ENCODE measurements at regions not wholly inside any gene's neighbourhood (a gene's known extent, or its start where the extent isn't known, plus 50 kb on each side); places are given as distances from the start of the nearest gene placed in this dataset.

DNA sequence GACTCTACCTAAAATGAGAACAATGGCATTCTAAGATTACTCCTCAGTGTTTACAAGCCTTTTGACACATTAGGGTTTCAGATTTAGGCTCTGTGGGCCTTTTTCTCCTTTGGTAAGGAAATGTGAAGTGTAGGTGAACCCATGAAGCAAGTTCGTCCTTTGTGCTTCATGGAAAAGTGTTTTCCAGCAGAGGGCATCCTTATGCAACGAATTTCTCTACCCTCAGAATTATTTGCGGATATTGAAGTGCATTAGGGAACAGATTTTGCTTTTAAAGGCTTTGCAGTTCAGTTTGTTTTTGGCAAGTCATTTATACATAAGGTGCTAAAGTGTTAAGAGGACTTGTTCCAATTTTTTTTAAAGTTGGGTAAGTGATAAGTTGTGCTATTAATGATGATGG is 55.7 kb upstream of the FERMT1 start:
- DNase-seq: no peak

- DNase-seq: no peak
Observed at GRCh38 chr20:6173481-6173880, 50.7 kb upstream of the FERMT1 start.

All from activated CD4-positive, alpha-beta T cell treated with anti-CD3 and anti-CD28 coated beads, Interleukin-2, Interleukin-6, amounts not matched to agents 100 ng/mL and 50 ng/mL, durations not matched to agents 16 hours and 8 hours (primary cell).